Stomach (tissue), 4 donors: ENCODE measurements at regions not wholly inside any gene's neighbourhood (a gene's known extent, or its start where the extent isn't known, plus 50 kb on each side); places are given as distances from the start of the nearest gene placed in this dataset.

ENCODE experiments used
- CTCF ChIP-seq, 7 experiments: fragments of 450-650 bp in 4 of 7; fragments of 200-600 bp in 3 of 7; sonication (generic) in 3 of 7; IDR thresholded peaks; one replicate each; pipeline ENCODE4 v1.5.1; 2016 to 2019; ENCODE audit warnings: antibody characterized with exemption in 7 of 7, control low read depth in 2 of 7, mild to moderate bottlenecking in 1 of 7
- EP300 ChIP-seq: sonication (generic); formaldehyde crosslinking; IDR thresholded peaks from one replicate; pipeline ENCODE4 v1.6.1; 2017; ENCODE audit warnings: antibody characterized with exemption
- POLR2A ChIP-seq, 4 donors: fragments of 450-650 bp; IDR thresholded peaks; one replicate each; pipeline ENCODE4 v1.6.1; 2016; ENCODE audit warnings: antibody characterized with exemption in 4 of 4, control low read depth in 2 of 4, mild to moderate bottlenecking in 1 of 4, moderate library complexity in 1 of 4
- POLR2AphosphoS5 ChIP-seq, 3 donors: sonication (generic); formaldehyde crosslinking; IDR thresholded peaks; one replicate each; pipeline ENCODE4 v1.6.1; 2016; ENCODE audit warnings: antibody characterized with exemption in 3 of 3

- TF ChIP-seq CTCF (IDR thresholded peaks at IDR 0.05) (no peak), EP300 (no peak), POLR2A (IDR thresholded peaks at IDR 0.05) (no peak), POLR2AphosphoS5 (IDR thresholded peaks at IDR 0.05) (no peak)
Measured at GRCh38 chr16:9457215-9457614, 365.8 kb downstream of the HAPSTR1 start.
